ENCODE measurements at regions not wholly inside any gene's neighbourhood (a gene's known extent, or its start where the extent isn't known, plus 50 kb on each side); places are given as distances from the start of the nearest gene placed in this dataset.

GRCh38 chr2:21993002-21993401 lies 869.2 kb downstream of the TDRD15 start:
- H3K36me3 ChIP-seq = no peaks in the 10 kb centered on the region
- TF ChIP-seq CTCF (IDR thresholded peaks at IDR 0.05; ENCODE audit: low read depth, low read length) = no peak
- no peak for DNase-seq
- no peaks in the 10 kb centered on the region for H3K27me3 ChIP-seq
- no peak overlapping the region for H3K4me3 ChIP-seq (ENCODE audit: low read depth, low read length)
- H3K9me3 ChIP-seq = no peaks in the 10 kb centered on the region; the same call in 1 of the 2 replicates
- no peaks in the 10 kb centered on the region for H3K4me1 ChIP-seq

GRCh38 chr2:21996339-21996738 lies 872.6 kb downstream of the TDRD15 start:
- Histone ChIP-seq H3K4me1 (no peaks in the 10 kb centered on the region), H3K9me3 (no peaks in the 10 kb centered on the region; the same call in 1 of the 2 replicates), H3K4me3 (ENCODE audit: low read depth, low read length) (no peak overlapping the region), H3K36me3 (no peaks in the 10 kb centered on the region), H3K27me3 (no peaks in the 10 kb centered on the region)
- DNase-seq = no peak
- no peak for TF ChIP-seq CTCF (IDR thresholded peaks at IDR 0.05; ENCODE audit: low read depth, low read length)

- Histone ChIP-seq H3K36me3 (no peaks in the 10 kb centered on the region), H3K9me3 (no peaks in the 10 kb centered on the region; the same call in none of the 2 replicates), H3K27me3 (no peaks in the 10 kb centered on the region), H3K4me3 (ENCODE audit: low read depth, low read length) (no peak overlapping the region), H3K4me1 (no peaks in the 10 kb centered on the region)
- TF ChIP-seq CTCF (IDR thresholded peaks at IDR 0.05; ENCODE audit: low read depth, low read length) = no peak
- DNase-seq = no peak
Measured at GRCh38 chr2:21999522-21999921, 875.8 kb downstream of the TDRD15 start.

- no peak for TF ChIP-seq CTCF (IDR thresholded peaks at IDR 0.05; ENCODE audit: low read depth, low read length)
- no peak overlapping the region for H3K4me3 ChIP-seq (ENCODE audit: low read depth, low read length)
- H3K4me1 ChIP-seq = no peaks in the 10 kb centered on the region
- H3K27me3 ChIP-seq = no peaks in the 10 kb centered on the region
- H3K9me3 ChIP-seq = no peaks in the 10 kb centered on the region; the same call in 1 of the 2 replicates
- H3K36me3 ChIP-seq = no peaks in the 10 kb centered on the region
- DNase-seq = no peak
Measured at GRCh38 chr2:22002066-22002465, 878.3 kb downstream of the TDRD15 start.

- no peaks in the 10 kb centered on the region for H3K27me3 ChIP-seq
- H3K36me3 ChIP-seq = no peaks in the 10 kb centered on the region
Measured at GRCh38 chr2:22003270-22003669, 879.5 kb downstream of the TDRD15 start.

GRCh38 chr2:22011048-22011447 lies 887.3 kb downstream of the TDRD15 start:
- TF ChIP-seq CTCF (IDR thresholded peaks at IDR 0.05; ENCODE audit: low read depth, low read length) = no peak
- Histone ChIP-seq H3K27me3 (no peaks in the 10 kb centered on the region), H3K36me3 (no peaks in the 10 kb centered on the region), H3K9me3 (no peaks in the 10 kb centered on the region), H3K4me3 (ENCODE audit: low read depth, low read length) (no peak overlapping the region), H3K4me1 (no peaks in the 10 kb centered on the region)
- no peak for DNase-seq

More at GRCh38 chr2:22003270-22003669, 879.5 kb downstream of the TDRD15 start:
- no peak for TF ChIP-seq CTCF (IDR thresholded peaks at IDR 0.05; ENCODE audit: low read depth, low read length)
- no peak for DNase-seq
- no peaks in the 10 kb centered on the region for H3K4me1 ChIP-seq
- H3K9me3 ChIP-seq = no peaks in the 10 kb centered on the region; the same call in 1 of the 2 replicates
- no peak overlapping the region for H3K4me3 ChIP-seq (ENCODE audit: low read depth, low read length)

Data from BE2C (cell line).